NT2/D1 (cell line): ENCODE measurements at regions not wholly inside any gene's neighbourhood (a gene's known extent, or its start where the extent isn't known, plus 50 kb on each side); places are given as distances from the start of the nearest gene placed in this dataset.

Experiments
- SUZ12 ChIP-seq: IDR thresholded peaks from 2 replicates; pipeline ENCODE4 v1.6.1; 2011; ENCODE audit not compliant: insufficient read length, insufficient read depth; ENCODE audit errors: extremely low read depth
- ZNF274 ChIP-seq: IDR thresholded peaks from 2 replicates; pipeline ENCODE4 v1.6.1; 2011; ENCODE audit warnings: mild to moderate bottlenecking, low read depth, low read length

DNA sequence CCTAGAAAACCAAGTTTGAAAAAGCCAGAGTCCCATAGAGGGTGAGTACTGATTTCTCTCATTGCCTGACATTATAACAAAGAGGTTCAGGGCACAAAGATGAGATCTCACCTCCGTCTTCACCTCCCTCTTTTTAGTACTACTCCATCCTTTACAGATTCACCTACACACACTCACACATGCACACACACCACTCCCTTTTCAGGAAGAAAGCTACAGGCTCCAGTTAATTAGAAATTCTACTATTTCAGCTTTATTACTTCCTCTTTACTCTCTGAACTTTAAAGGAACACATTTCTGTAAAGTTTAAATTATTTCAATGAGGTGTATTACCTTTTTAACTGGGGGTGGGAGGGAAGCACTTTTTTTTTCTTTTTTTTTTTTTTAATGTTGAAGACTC, 59.6 kb upstream of the PRDX6 start:
- TF ChIP-seq ZNF274 (no peak), SUZ12 (no peak)
